ENCODE measurements at regions not wholly inside any gene's neighbourhood (a gene's known extent, or its start where the extent isn't known, plus 50 kb on each side); places are given as distances from the start of the nearest gene placed in this dataset.

- Histone ChIP-seq H3K23me2 (ENCODE audit: low read depth, low read length) (no peaks in the 10 kb centered on the region), H3K9ac (replicated peaks in 1 of 4; ENCODE audit: extremely low read depth in 1 of 4, low read depth in 3 of 4, low read length in 3 of 4) (no peak overlapping the region), H2AFZ (ENCODE audit: low read length) (no peak overlapping the region), H2BK12ac (ENCODE audit: low read depth, low read length) (no peak overlapping the region), H3K4me3 (ENCODE audit: extremely low read depth in 1 of 4, insufficient read depth in 2 of 4, low read depth in 3 of 4, low read length in 4 of 4) (no peak overlapping the region), H4K91ac (replicated peaks; ENCODE audit: insufficient read length, low read length) (no peak overlapping the region), H3K27me3 (replicated peaks in 1 of 4; ENCODE audit: control insufficient read depth in 3 of 4, extremely low read depth in 1 of 4, insufficient read depth in 3 of 4, low read length in 3 of 4) (no peaks in the 10 kb centered on the region), H3K4me1 (replicated peaks in 1 of 4; ENCODE audit: control insufficient read depth in 3 of 4, insufficient read depth in 4 of 4, low read length in 3 of 4) (peaks cover 0 to 4% (median 1%) of the 10 kb centered on the region in 4 experiments; a peak in 2 of 7 replicates), H4K8ac (ENCODE audit: extremely low read depth, insufficient read depth, low read length) (no peak overlapping the region), H3K4me2 (ENCODE audit: insufficient read depth in 1 of 2, low read depth in 2 of 2, low read length in 2 of 2) (no peak overlapping the region), H3K18ac (ENCODE audit: extremely low read depth, low read length) (no peak overlapping the region), H2BK120ac (replicated peaks; ENCODE audit: low read depth, low read length) (no peak overlapping the region), H2BK5ac (ENCODE audit: low read depth, low read length) (no peak overlapping the region), H3K4ac (replicated peaks; ENCODE audit: insufficient read length, low read depth, low read length) (no peak overlapping the region), H2BK20ac (ENCODE audit: low read length) (no peak overlapping the region), H3K9me3 (ENCODE audit: insufficient read depth in 2 of 2, low read depth in 1 of 2, low read length in 1 of 2) (no peaks in the 10 kb centered on the region), H2AK5ac (ENCODE audit: low read depth, low read length) (no peak overlapping the region), H3K23ac (ENCODE audit: insufficient read length) (no peak overlapping the region), H3K14ac (ENCODE audit: insufficient read length) (no peak overlapping the region), H3K36me3 (ENCODE audit: control insufficient read depth in 2 of 4, insufficient read depth in 4 of 4, low read length in 3 of 4) (no peaks in the 10 kb centered on the region), H3K27ac (ENCODE audit: low read depth, low read length) (no peak overlapping the region), H2BK15ac (ENCODE audit: low read length) (no peak overlapping the region), H4K20me1 (replicated peaks in 1 of 2; ENCODE audit: control insufficient read depth in 1 of 2, insufficient read depth in 2 of 2, low read length in 2 of 2) (no peaks in the 10 kb centered on the region), H3K56ac (replicated peaks; ENCODE audit: insufficient read length, low read depth, low read length) (no peak overlapping the region), H3K79me1 (ENCODE audit: low read depth, low read length) (no peaks in the 10 kb centered on the region), H4K5ac (ENCODE audit: insufficient read length, low read depth, low read length) (no peak overlapping the region), H3K79me2 (ENCODE audit: control insufficient read depth in 1 of 2, insufficient read depth in 2 of 2, low read length in 2 of 2) (no peaks in the 10 kb centered on the region)
- no peak for TF ChIP-seq RFX5 (IDR thresholded peaks at IDR 0.05; ENCODE audit: borderline replicate concordance, low read depth, low read length)
- TF ChIP-seq RAD21 (IDR thresholded peaks at IDR 0.05 in 1 of 2, conservative IDR thresholded peaks at IDR 0.05 in 1 of 2; ENCODE audit: low read depth in 2 of 2, low read length in 2 of 2), result no peak
- no peak for TF ChIP-seq KDM4A (IDR thresholded peaks at IDR 0.05; ENCODE audit: low read depth, low read length, severe bottlenecking)
- no peak for TF ChIP-seq EP300 (IDR thresholded peaks at IDR 0.05; ENCODE audit: borderline replicate concordance in 1 of 2, low read depth in 2 of 2, low read length in 2 of 2)
- TF ChIP-seq BACH1 (IDR thresholded peaks at IDR 0.05; ENCODE audit: low read length), result no peak
- ChIA-PET POLR2A (ENCODE audit: partially characterized antibody) (no interaction called here), CTCF (ENCODE audit: partially characterized antibody) (interaction anchor here (0.6 to 1.5 kb wide), 2 partner anchors 11 to 306 kb away, joined by 3 read pairs; no protein-coding TSS in a partner anchor)
- WGBS, 2 experiments (ENCODE audit: extremely low coverage in 1 of 2, insufficient coverage in 1 of 2, insufficient read length in 1 of 2, insufficient replicate concordance in 2 of 2, low coverage in 1 of 2, low lambda C conversion rate in 2 of 2, missing lambda C conversion rate in 1 of 2), result 85% methylated on average over 3 of the region's 3 CpGs; no CpG with 5 or more reads in 1 of the 2 experiments
- FAIRE-seq (no peak), DNase-seq (ENCODE audit: low read depth in 1 of 2, low spot score in 2 of 2) (no peak)
Observed at GRCh38 chr1:243956450-243956849, 94.6 kb upstream of the ZBTB18 start.

Measured in H1 (cell line).